OCI-LY7 (cell line): ENCODE measurements at regions not wholly inside any gene's neighbourhood (a gene's known extent, or its start where the extent isn't known, plus 50 kb on each side); places are given as distances from the start of the nearest gene placed in this dataset.

Source experiments
- EZH2phosphoT487 ChIP-seq: fragments of 200-600 bp; sonication (generic); IDR thresholded peaks from 2 replicates; pipeline ENCODE4 v1.6.1; 2018; ENCODE audit warnings: low read depth, borderline replicate concordance, mild to moderate bottlenecking, mixed run types, antibody characterized with exemption, low read length, moderate library complexity, mixed read lengths
- TF ChIP-seq, protein P1 (sequence below): fragments of 200-600 bp; sonication (generic); conservative IDR thresholded peaks from 2 replicates; pipeline ENCODE4 v1.5.1; 2014; ENCODE audit warnings: mild to moderate bottlenecking, antibody characterized with exemption, low read length, moderate library complexity, mixed read lengths

DNA sequence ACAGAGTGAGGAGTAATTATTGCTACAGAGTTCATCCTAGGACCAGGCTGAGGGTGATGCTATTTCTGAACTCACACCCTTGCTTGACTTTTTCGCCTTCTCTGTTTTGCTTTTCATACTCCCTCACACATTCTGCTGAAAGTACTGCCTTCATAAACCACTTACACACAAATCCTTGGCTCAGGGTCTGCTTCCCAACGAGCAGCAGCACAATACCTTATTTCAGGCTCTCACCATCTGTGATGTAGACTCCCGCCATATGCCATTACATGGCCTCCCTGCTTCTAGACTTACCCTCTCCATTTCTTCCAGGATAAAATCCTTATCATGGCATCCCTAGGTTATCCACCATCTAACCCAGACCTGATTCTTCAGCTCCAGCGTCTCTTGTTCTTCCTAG lies 321.3 kb upstream of the SPTLC3 start:
- no peak for TF ChIP-seq EZH2phosphoT487
- TF ChIP-seq, protein P1, sequence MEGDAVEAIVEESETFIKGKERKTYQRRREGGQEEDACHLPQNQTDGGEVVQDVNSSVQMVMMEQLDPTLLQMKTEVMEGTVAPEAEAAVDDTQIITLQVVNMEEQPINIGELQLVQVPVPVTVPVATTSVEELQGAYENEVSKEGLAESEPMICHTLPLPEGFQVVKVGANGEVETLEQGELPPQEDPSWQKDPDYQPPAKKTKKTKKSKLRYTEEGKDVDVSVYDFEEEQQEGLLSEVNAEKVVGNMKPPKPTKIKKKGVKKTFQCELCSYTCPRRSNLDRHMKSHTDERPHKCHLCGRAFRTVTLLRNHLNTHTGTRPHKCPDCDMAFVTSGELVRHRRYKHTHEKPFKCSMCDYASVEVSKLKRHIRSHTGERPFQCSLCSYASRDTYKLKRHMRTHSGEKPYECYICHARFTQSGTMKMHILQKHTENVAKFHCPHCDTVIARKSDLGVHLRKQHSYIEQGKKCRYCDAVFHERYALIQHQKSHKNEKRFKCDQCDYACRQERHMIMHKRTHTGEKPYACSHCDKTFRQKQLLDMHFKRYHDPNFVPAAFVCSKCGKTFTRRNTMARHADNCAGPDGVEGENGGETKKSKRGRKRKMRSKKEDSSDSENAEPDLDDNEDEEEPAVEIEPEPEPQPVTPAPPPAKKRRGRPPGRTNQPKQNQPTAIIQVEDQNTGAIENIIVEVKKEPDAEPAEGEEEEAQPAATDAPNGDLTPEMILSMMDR, result no peak
